HFFc6 (cell line): ENCODE measurements at regions not wholly inside any gene's neighbourhood (a gene's known extent, or its start where the extent isn't known, plus 50 kb on each side); places are given as distances from the start of the nearest gene placed in this dataset.

ENCODE experiments used
- DNase-seq: peaks from one replicate; pipeline ENCODE4 v3.0.0-alpha.2; 2018
- H3K27ac Mint-ChIP-seq: 2 replicates; pipeline ENCODE4 v1.8.0; 2020; ENCODE audit warnings: mild to moderate bottlenecking, mixed read lengths
- H3K27me3 Mint-ChIP-seq: 2 replicates; pipeline ENCODE4 v1.8.0; 2021; ENCODE audit warnings: mild to moderate bottlenecking, moderate library complexity, mixed read lengths; ENCODE audit not compliant: insufficient read depth
- H3K36me3 Mint-ChIP-seq: 2 replicates; pipeline ENCODE4 v1.8.0; 2021; ENCODE audit warnings: low read depth, mixed read lengths
- H3K4me1 Mint-ChIP-seq: 2 replicates; pipeline ENCODE4 v1.8.0; 2020; ENCODE audit warnings: low read depth, mixed read lengths
- H3K4me3 Mint-ChIP-seq: 2 replicates; pipeline ENCODE4 v1.8.0; 2020; ENCODE audit warnings: mild to moderate bottlenecking, moderate library complexity, mixed read lengths
- H3K9me3 Mint-ChIP-seq: 2 replicates; pipeline ENCODE4 v1.8.0; 2020; ENCODE audit warnings: mild to moderate bottlenecking, mixed read lengths
- CTCF ChIP-seq: fragments of 200-600 bp; sonication (generic); IDR thresholded peaks from 2 replicates; pipeline ENCODE4 v1.5.0; 2021; ENCODE audit warnings: antibody characterized with exemption, mild to moderate bottlenecking

GRCh38 chr16:13768471-13768870, 151.5 kb upstream of the ERCC4 start:
- H3K9me3 Mint-ChIP-seq = peaks cover 21% of the 10 kb centered on the region
- H3K27ac Mint-ChIP-seq = no peak overlapping the region
- no peak for DNase-seq
- H3K4me1 Mint-ChIP-seq = no peaks in the 10 kb centered on the region
- H3K27me3 Mint-ChIP-seq = no peaks in the 10 kb centered on the region
- H3K36me3 Mint-ChIP-seq = no peaks in the 10 kb centered on the region
- TF ChIP-seq CTCF = no peak
- no peak overlapping the region for H3K4me3 Mint-ChIP-seq

DNA sequence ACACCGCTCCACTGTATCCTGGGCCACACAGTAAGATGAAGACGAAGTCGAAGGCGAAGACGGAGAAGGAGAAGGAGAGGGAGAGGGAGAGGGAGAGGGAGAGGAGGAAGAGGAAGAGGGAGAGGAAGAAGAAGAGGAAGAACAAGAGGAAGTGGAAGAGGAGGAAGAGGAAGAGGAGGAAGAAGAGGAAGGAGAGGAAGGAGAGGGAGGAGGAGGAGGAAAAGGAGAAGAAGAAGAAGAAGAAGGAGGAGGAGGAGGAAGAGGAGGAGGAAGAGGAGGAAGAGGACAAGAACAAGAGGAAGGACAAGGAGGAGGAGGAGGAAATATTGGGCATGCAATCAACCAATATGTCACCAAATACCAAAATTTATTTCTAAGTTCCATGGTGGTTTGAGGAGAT, 149.5 kb upstream of the ERCC4 start:
- TF ChIP-seq CTCF = no peak
- Mint-ChIP-seq H3K4me1 (no peaks in the 10 kb centered on the region), H3K27ac (no peak overlapping the region), H3K4me3 (no peak overlapping the region), H3K9me3 (peaks cover 17% of the 10 kb centered on the region), H3K36me3 (no peaks in the 10 kb centered on the region), H3K27me3 (no peaks in the 10 kb centered on the region)
- DNase-seq = no peak

DNA sequence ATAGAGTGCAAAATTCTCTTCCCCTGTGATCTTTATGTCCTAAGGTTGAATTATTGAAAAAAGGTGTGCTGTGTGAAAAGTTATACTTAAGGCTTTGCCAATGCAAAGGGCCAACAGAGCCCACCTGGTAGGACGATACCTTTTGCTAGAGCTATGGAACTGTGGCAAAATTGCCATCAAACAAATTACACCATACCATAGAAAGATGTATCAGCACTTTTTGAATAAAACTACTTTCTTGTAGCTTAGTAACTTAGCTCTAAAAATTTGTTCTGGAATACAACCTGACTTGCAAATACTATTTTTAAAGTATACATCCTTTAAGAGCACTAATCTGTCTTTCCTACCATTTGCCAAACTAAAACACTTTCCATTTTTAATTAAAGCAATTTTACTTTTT, 147.2 kb upstream of the ERCC4 start:
- Mint-ChIP-seq H3K27me3 (no peaks in the 10 kb centered on the region), H3K9me3 (peaks cover 27% of the 10 kb centered on the region), H3K4me1 (no peaks in the 10 kb centered on the region), H3K4me3 (no peak overlapping the region), H3K27ac (no peak overlapping the region), H3K36me3 (no peaks in the 10 kb centered on the region)
- TF ChIP-seq CTCF = no peak
- no peak for DNase-seq

GRCh38 chr16:13779676-13780075, 140.3 kb upstream of the ERCC4 start:
- Mint-ChIP-seq H3K36me3 (no peaks in the 10 kb centered on the region; the same call in 1 of the 2 replicates), H3K4me3 (no peak overlapping the region), H3K27me3 (no peaks in the 10 kb centered on the region), H3K9me3 (peaks cover 36% of the 10 kb centered on the region), H3K4me1 (no peaks in the 10 kb centered on the region), H3K27ac (no peak overlapping the region)
- DNase-seq = no peak
- TF ChIP-seq CTCF = no peak

GRCh38 chr16:13780406-13781168, 139.4 kb upstream of the ERCC4 start:
- no peaks in the 10 kb centered on the region for H3K4me1 Mint-ChIP-seq
- DNase-seq = no peak
- H3K27ac Mint-ChIP-seq = no peak overlapping the region
- no peak overlapping the region for H3K4me3 Mint-ChIP-seq
- no peaks in the 10 kb centered on the region for H3K27me3 Mint-ChIP-seq
- no peak for TF ChIP-seq CTCF
- H3K36me3 Mint-ChIP-seq = no peaks in the 10 kb centered on the region; the same call in 1 of the 2 replicates
- H3K9me3 Mint-ChIP-seq = peaks cover 32% of the 10 kb centered on the region
